ENCODE measurements at regions not wholly inside any gene's neighbourhood (a gene's known extent, or its start where the extent isn't known, plus 50 kb on each side); places are given as distances from the start of the nearest gene placed in this dataset.

- Mint-ChIP-seq H3K4me1 (ENCODE audit: low read depth) (peaks cover 16% of the 10 kb centered on the region), H3K36me3 (ENCODE audit: insufficient read depth) (no peaks in the 10 kb centered on the region), H3K27ac (no peak overlapping the region), H3K27me3 (no peaks in the 10 kb centered on the region), H3K9me3 (ENCODE audit: low read depth) (no peaks in the 10 kb centered on the region), H3K4me3 (ENCODE audit: low read depth) (no peak overlapping the region)
- no peak for TF ChIP-seq CTCF (IDR thresholded peaks at IDR 0.05; ENCODE audit: unreplicated experiment)
- DNase-seq (ENCODE audit: low spot score, unreplicated experiment): no peak
These were observed 1768.7 kb downstream of the BRINP3 start for GRCh38 chr1:188708795-188709535.

- Mint-ChIP-seq H3K36me3 (ENCODE audit: insufficient read depth) (no peaks in the 10 kb centered on the region), H3K27me3 (no peaks in the 10 kb centered on the region), H3K4me3 (ENCODE audit: low read depth) (no peak overlapping the region), H3K4me1 (ENCODE audit: low read depth) (peaks cover 11% of the 10 kb centered on the region), H3K27ac (no peak overlapping the region), H3K9me3 (ENCODE audit: low read depth) (no peaks in the 10 kb centered on the region)
- peak; percentile 55 for TF ChIP-seq CTCF (IDR thresholded peaks at IDR 0.05; ENCODE audit: unreplicated experiment)
- no peak for DNase-seq (ENCODE audit: low spot score, unreplicated experiment)
These were observed 1762.1 kb downstream of the BRINP3 start for GRCh38 chr1:188715566-188715965.

GRCh38 chr1:188719735-188720134 lies 1757.9 kb downstream of the BRINP3 start:
- no peaks in the 10 kb centered on the region for H3K36me3 Mint-ChIP-seq (ENCODE audit: insufficient read depth)
- no peaks in the 10 kb centered on the region for H3K9me3 Mint-ChIP-seq (ENCODE audit: low read depth)
- H3K4me3 Mint-ChIP-seq (ENCODE audit: low read depth): no peak overlapping the region
- no peaks in the 10 kb centered on the region for H3K27me3 Mint-ChIP-seq
- DNase-seq (ENCODE audit: low spot score, unreplicated experiment): no peak
- TF ChIP-seq CTCF (IDR thresholded peaks at IDR 0.05; ENCODE audit: unreplicated experiment): no peak
- H3K27ac Mint-ChIP-seq: no peak overlapping the region
- peaks cover 1% of the 10 kb centered on the region for H3K4me1 Mint-ChIP-seq (ENCODE audit: low read depth)

- DNase-seq (ENCODE audit: low spot score, unreplicated experiment): no peak
- Mint-ChIP-seq H3K9me3 (ENCODE audit: low read depth) (no peaks in the 10 kb centered on the region), H3K4me3 (ENCODE audit: low read depth) (no peak overlapping the region), H3K27ac (no peak overlapping the region), H3K4me1 (ENCODE audit: low read depth) (no peaks in the 10 kb centered on the region), H3K36me3 (ENCODE audit: insufficient read depth) (no peaks in the 10 kb centered on the region), H3K27me3 (no peaks in the 10 kb centered on the region)
- TF ChIP-seq CTCF (IDR thresholded peaks at IDR 0.05; ENCODE audit: unreplicated experiment): no peak
These were observed 1754.2 kb downstream of the BRINP3 start for GRCh38 chr1:188723332-188724020.

- H3K27ac Mint-ChIP-seq: no peak overlapping the region
- no peaks in the 10 kb centered on the region for H3K27me3 Mint-ChIP-seq
- no peak overlapping the region for H3K4me3 Mint-ChIP-seq (ENCODE audit: low read depth)
- H3K4me1 Mint-ChIP-seq (ENCODE audit: low read depth): no peaks in the 10 kb centered on the region
- no peak for TF ChIP-seq CTCF (IDR thresholded peaks at IDR 0.05; ENCODE audit: unreplicated experiment)
- H3K9me3 Mint-ChIP-seq (ENCODE audit: low read depth): no peaks in the 10 kb centered on the region
- no peak for DNase-seq (ENCODE audit: low spot score, unreplicated experiment)
- no peaks in the 10 kb centered on the region for H3K36me3 Mint-ChIP-seq (ENCODE audit: insufficient read depth)
These were observed 1748.6 kb downstream of the BRINP3 start for GRCh38 chr1:188729039-188729438.

All from progenitor cell of endocrine pancreas (in vitro differentiated cells).